ENCODE measurements at regions not wholly inside any gene's neighbourhood (a gene's known extent, or its start where the extent isn't known, plus 50 kb on each side); places are given as distances from the start of the nearest gene placed in this dataset.

- Histone ChIP-seq H2AFZ (ENCODE audit: control insufficient read depth, low read length) (no peak overlapping the region), H3K9me3 (ENCODE audit: control insufficient read depth, low read depth, low read length) (no peaks in the 10 kb centered on the region), H3K27ac (ENCODE audit: control insufficient read depth, insufficient read depth, low read length) (no peak overlapping the region), H3K79me2 (ENCODE audit: control insufficient read depth, insufficient read depth, low read length) (no peaks in the 10 kb centered on the region), H3K36me3 (ENCODE audit: control insufficient read depth in 2 of 2, extremely low read depth in 1 of 2, insufficient read depth in 2 of 2, low read length in 2 of 2) (no peaks in the 10 kb centered on the region), H4K20me1 (ENCODE audit: control insufficient read depth, extremely low read depth, insufficient read depth, low read length) (no peaks in the 10 kb centered on the region), H3K4me1 (ENCODE audit: control insufficient read depth, extremely low read depth, insufficient read depth, low read length) (no peaks in the 10 kb centered on the region), H3K4me2 (ENCODE audit: control insufficient read depth, extremely low read depth, insufficient read depth, low read depth, low read length) (no peak overlapping the region), H3K4me3 (ENCODE audit: control insufficient read depth in 2 of 3, extremely low read depth in 1 of 3, insufficient read depth in 2 of 3, low read depth in 1 of 3, low read length in 3 of 3) (no peak overlapping the region), H3K9ac (ENCODE audit: control insufficient read depth, extremely low read depth, insufficient read depth, low read length) (no peak overlapping the region), H3K27me3 (ENCODE audit: control insufficient read depth, extremely low read depth, insufficient read depth, low read length) (no peaks in the 10 kb centered on the region), H3K9me1 (ENCODE audit: control insufficient read depth, extremely low read depth, insufficient read depth, low read length) (no peaks in the 10 kb centered on the region)
- no peak for TF ChIP-seq EZH2 (IDR thresholded peaks at IDR 0.05; ENCODE audit: low read length)
- TF ChIP-seq CTCF (optimal IDR thresholded peaks at IDR 0.05 in 1 of 3, IDR thresholded peaks at IDR 0.05 in 1 of 3, conservative IDR thresholded peaks at IDR 0.05 in 1 of 3; ENCODE audit: extremely low read depth in 1 of 3, insufficient read depth in 2 of 3, low read length in 3 of 3) = peak in 2 of 3 experiments; percentile 15 to 20
- FAIRE-seq (no peak), DNase-seq (ENCODE audit: low read depth, low spot score) (no peak)
- dilution Hi-C loops (cut with MboI; ENCODE audit: extremely low pct_ligation_motif_present, low sequenced_read_pairs) = no loop called here
Observed at GRCh38 chr16:62194828-62195227, 158.6 kb upstream of the CDH8 start.

- Histone ChIP-seq H3K9me1 (ENCODE audit: control insufficient read depth, extremely low read depth, insufficient read depth, low read length) (no peaks in the 10 kb centered on the region), H3K4me1 (ENCODE audit: control insufficient read depth, extremely low read depth, insufficient read depth, low read length) (no peaks in the 10 kb centered on the region), H3K4me3 (ENCODE audit: control insufficient read depth in 2 of 3, extremely low read depth in 1 of 3, insufficient read depth in 2 of 3, low read depth in 1 of 3, low read length in 3 of 3) (no peak overlapping the region), H3K4me2 (ENCODE audit: control insufficient read depth, extremely low read depth, insufficient read depth, low read depth, low read length) (no peak overlapping the region), H4K20me1 (ENCODE audit: control insufficient read depth, extremely low read depth, insufficient read depth, low read length) (no peaks in the 10 kb centered on the region), H3K9ac (ENCODE audit: control insufficient read depth, extremely low read depth, insufficient read depth, low read length) (no peak overlapping the region), H3K27me3 (ENCODE audit: control insufficient read depth, extremely low read depth, insufficient read depth, low read length) (no peaks in the 10 kb centered on the region), H3K79me2 (ENCODE audit: control insufficient read depth, insufficient read depth, low read length) (no peaks in the 10 kb centered on the region), H3K9me3 (ENCODE audit: control insufficient read depth, low read depth, low read length) (no peaks in the 10 kb centered on the region), H3K27ac (ENCODE audit: control insufficient read depth, insufficient read depth, low read length) (no peak overlapping the region), H3K36me3 (ENCODE audit: control insufficient read depth in 2 of 2, extremely low read depth in 1 of 2, insufficient read depth in 2 of 2, low read length in 2 of 2) (no peaks in the 10 kb centered on the region), H2AFZ (ENCODE audit: control insufficient read depth, low read length) (no peak overlapping the region)
- FAIRE-seq (no peak), DNase-seq (ENCODE audit: low read depth, low spot score) (no peak)
- dilution Hi-C loops (cut with MboI; ENCODE audit: extremely low pct_ligation_motif_present, low sequenced_read_pairs) = no loop called here
- TF ChIP-seq EZH2 (IDR thresholded peaks at IDR 0.05; ENCODE audit: low read length) (no peak), CTCF (optimal IDR thresholded peaks at IDR 0.05 in 1 of 3, IDR thresholded peaks at IDR 0.05 in 1 of 3, conservative IDR thresholded peaks at IDR 0.05 in 1 of 3; ENCODE audit: extremely low read depth in 1 of 3, insufficient read depth in 2 of 3, low read length in 3 of 3) (peak; percentile 41 to 69 (median 62))
Observed at GRCh38 chr16:62190426-62190825, 154.2 kb upstream of the CDH8 start.

Measured in keratinocyte (primary cell).